ENCODE measurements at regions not wholly inside any gene's neighbourhood (a gene's known extent, or its start where the extent isn't known, plus 50 kb on each side); places are given as distances from the start of the nearest gene placed in this dataset.

GRCh38 chr7:85509476-85509875, 322.6 kb upstream of the SEMA3D start:
- no peak for DNase-seq (ENCODE audit: low spot score)

- DNase-seq (ENCODE audit: low spot score): no peak
Measured at GRCh38 chr7:85508642-85509410, 322.0 kb upstream of the SEMA3D start.

DNA sequence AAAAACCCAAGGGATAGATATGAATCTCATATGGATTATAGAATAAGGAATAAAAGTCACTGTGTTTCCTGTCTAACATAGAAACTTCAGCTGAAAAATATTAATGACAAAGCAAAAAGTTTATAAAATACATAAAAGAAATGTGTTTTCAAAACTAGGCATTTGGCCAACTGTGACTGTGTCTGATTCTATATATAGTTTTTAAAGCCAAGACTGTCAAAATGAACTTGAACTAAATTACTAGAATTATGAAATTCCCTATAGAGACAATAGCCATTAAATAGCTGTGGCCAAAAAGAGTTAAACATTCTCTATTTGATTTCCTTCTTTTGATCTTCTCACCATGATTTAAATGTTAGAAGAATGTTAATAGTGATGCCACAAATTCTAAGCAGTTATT, 311.2 kb upstream of the SEMA3D start:
- no peak for DNase-seq (ENCODE audit: low spot score)

DNA sequence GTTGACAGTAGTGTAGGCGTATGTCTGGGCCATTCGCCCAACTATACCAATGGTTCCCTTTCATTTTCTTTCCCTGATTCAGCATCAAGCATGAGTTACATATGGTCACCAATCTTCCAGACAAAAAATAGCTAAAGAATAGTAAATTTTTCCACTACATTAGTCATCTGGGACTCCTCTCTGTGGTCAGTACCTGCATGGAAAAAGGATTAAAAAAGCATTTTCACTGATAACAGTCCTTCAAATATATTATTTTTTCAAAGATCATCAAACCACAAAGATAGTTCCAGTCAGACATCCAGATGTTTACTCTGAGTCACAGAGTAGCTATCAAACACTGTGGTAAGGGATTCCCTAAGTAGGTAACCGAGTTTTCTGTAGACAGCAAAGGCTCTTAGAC, 302.6 kb upstream of the SEMA3D start:
- no peak for DNase-seq (ENCODE audit: low spot score)

DNA sequence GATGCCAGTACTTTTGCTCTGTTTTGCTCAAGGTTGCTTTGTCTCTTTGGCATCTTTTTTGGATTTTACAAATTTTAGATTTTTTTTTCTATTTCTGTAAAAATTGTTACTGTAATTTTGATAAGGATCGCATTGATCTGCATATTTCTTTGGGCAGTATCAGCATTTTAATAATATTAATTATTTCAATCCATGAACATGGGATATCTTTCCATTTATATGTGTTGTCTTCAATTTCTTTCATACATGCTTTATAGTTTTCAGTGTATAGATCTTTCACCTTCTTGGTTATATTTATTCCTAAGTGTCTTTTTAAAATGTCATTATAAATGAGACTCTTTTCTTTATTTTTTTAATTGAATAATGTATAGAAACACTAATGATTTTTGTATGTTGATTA, 301.6 kb upstream of the SEMA3D start:
- no peak for DNase-seq (ENCODE audit: low spot score)

DNA sequence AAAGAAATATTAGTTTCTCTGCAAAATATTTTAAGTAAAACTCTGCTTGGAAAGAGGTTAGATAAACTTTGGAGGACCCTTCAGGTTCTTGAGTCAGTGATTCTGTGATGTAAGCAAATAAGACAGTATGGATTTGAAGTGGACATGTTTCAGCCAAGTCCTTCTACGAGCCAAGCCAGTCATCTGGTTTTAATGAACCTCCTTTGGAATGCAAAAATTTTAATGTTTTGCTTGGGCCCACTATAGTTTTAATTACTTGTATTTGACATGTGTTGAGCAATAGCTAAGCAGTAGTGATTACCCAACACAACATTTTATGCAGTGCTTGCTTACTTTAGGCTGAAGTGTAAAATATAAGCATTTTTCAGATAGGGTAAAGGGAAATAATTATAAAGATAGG, 296.3 kb upstream of the SEMA3D start:
- DNase-seq (ENCODE audit: low spot score): no peak

DNA sequence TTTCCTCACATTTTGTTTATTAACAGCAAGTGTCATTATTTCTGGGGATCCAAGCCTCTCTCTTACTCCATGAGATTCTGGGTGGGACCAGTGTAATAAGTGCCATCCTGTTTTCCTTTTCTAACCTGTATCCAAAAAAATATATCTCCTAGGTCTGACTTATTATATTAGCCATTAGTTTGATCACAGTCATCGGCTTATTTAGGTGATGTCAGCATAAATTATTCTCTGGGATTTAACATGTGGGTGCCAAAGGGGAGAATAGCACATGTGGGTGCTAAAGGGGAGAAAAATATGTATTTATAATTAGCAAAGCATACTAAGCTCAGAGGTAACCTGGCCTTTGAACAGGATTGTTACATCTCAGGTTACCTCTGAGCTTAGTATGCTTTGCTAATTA, 293.8 kb upstream of the SEMA3D start:
- DNase-seq (ENCODE audit: low spot score): no peak

DNA sequence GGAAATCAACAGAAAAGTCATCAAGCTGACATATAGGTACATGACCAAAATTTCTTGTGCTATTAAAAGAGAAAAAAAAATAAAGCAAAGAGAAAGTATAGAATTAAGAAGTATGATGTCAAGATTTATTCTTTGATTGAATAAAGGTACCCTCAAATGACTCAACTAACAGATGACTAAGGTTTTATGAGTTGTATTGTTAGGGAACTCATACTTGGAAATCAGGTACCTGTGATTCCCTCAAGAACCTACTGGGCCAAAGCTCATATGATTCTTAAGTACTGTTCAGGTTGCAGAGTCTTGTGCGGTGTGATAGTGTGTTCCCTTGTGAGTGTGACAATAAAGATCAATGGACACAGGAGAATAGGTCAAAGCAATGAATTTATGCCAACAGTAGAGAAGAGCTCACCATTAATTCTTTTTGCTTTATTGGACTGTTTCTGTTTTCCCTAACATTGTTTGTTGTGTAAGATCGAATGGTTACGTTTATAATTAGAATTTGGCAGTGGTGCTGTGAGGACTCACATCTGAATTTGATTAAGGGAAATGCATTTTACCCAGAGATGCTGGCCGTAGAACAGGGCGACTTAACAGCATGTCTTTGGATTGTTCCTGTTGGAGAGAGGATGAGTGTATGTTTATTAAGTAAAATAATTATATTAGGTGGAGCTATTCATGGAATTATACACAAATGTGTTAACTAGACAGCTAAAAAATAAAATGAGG, 293.2 kb upstream of the SEMA3D start:
- DNase-seq (ENCODE audit: low spot score): no peak

DNA sequence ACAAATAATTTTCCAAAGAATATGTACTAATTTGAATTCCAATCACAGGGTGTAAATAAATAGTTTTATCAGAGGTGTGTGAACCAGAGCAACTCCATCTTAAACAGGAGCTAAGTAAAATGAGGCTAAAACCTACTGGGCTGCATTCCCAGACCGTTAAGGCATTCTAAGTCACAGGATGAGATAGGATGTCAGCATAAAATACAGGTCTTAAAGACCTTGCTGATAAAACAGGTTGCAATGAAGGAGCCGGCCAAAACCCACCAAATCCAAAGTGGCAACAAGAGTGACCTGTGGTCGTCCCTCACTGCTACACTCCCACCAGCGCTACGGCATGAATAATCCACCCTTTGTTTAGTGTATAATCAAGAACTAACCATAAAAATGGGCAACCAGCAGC, 291.7 kb upstream of the SEMA3D start:
- DNase-seq (ENCODE audit: low spot score): no peak

GRCh38 chr7:85475476-85475875, 288.6 kb upstream of the SEMA3D start:
- DNase-seq (ENCODE audit: low spot score): no peak

GRCh38 chr7:85475071-85475470, 288.2 kb upstream of the SEMA3D start:
- no peak for DNase-seq (ENCODE audit: low spot score)

DNA sequence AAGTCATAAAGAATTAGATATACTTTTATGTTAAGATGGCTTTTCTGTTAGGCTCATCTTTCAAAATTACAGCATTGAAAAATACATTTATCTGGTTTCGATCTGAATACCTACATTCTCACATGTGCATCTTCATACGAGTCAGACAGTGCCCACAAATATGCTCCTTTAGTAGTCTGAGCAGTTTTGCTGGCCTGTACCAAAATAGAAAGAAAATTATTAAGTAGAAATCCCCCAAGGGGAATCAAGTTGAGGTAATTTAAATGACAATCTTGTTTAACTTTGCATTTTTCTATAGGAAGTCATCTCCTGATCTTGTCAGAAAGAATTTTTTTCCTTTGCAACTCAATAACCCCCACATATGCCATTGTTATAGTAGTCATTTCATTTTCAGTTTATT, 287.4 kb upstream of the SEMA3D start:
- DNase-seq (ENCODE audit: low spot score): no peak

GRCh38 chr7:85471740-85472139, 284.9 kb upstream of the SEMA3D start:
- DNase-seq (ENCODE audit: low spot score): no peak

GRCh38 chr7:85471307-85471706, 284.5 kb upstream of the SEMA3D start:
- no peak for DNase-seq (ENCODE audit: low spot score)

DNA sequence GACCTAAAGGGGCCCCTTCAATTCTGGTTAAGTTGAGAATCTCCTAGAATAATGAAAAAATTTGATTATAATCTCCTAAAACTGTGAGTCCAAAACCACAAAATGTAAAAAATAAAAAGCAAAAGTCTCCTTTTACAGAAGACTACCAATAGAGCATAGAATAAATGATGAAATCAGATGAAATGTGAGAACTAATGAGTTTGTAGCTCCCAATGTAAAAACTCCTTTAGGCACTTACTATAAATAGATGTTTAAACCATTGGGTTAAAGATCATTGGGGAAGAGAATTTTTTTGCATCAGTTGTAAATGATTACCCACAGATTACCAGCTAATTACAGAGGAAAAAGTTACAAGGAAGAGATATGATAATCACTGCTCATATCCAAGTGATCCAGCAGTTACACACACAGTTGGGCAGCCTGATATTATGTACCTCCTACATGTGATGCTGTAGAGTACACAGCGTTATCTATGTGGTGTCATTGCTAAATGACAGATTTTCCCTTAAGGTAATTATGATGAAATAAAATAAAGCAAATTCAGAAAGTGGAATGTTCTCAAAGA, 282.7 kb upstream of the SEMA3D start:
- no peak for DNase-seq (ENCODE audit: low spot score)

GRCh38 chr7:85464042-85464651, 277.3 kb upstream of the SEMA3D start:
- no peak for DNase-seq (ENCODE audit: low spot score)

- no peak for DNase-seq (ENCODE audit: low spot score)
Measured at GRCh38 chr7:85462671-85463070, 275.8 kb upstream of the SEMA3D start.

- no peak for DNase-seq (ENCODE audit: low spot score)
Measured at GRCh38 chr7:85457911-85458310, 271.1 kb upstream of the SEMA3D start.

DNA sequence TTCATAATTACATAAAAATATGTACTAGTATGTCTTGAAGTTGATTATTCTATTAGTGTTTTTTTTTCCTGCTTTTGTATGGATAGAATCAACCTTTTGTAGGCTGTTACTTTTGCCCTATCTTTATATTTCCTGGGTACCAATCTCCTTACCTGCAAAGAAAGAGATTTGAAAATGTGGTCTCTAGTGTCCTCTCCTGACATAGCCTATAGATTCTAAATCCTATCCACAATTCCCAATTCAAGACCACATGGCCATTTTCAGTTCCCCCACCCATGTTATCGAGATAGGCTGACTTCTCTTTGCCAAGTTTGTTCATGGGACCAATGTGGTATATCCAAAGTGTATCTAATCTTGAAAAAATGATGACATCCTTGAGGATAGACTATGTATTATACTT, 269.4 kb upstream of the SEMA3D start:
- DNase-seq (ENCODE audit: low spot score): no peak

GRCh38 chr7:85454904-85455303, 268.0 kb upstream of the SEMA3D start:
- DNase-seq (ENCODE audit: low spot score): no peak

GRCh38 chr7:85452674-85453073, 265.8 kb upstream of the SEMA3D start:
- no peak for DNase-seq (ENCODE audit: low spot score)

GRCh38 chr7:85449478-85449877, 262.6 kb upstream of the SEMA3D start:
- no peak for DNase-seq (ENCODE audit: low spot score)

DNA sequence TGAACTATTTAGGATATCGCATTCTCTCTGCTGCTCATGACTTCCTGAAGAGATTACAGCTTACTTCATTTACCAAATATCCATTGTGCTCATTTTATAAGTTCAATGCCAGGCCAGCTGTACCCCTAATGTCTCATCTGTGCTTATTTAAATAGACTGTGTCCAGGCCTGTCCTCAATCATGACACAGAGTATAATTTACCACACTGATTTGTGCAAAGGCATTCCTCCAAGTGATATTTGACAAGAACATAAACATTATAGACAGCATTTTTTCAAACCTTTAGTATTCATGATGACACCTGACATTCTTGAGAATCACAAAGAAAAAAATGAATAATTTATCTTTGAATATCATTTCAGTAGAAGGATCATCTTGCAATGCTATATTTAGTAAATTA, 260.1 kb upstream of the SEMA3D start:
- DNase-seq (ENCODE audit: low spot score): no peak
